ENCODE measurements at regions not wholly inside any gene's neighbourhood (a gene's known extent, or its start where the extent isn't known, plus 50 kb on each side); places are given as distances from the start of the nearest gene placed in this dataset.

- Histone ChIP-seq H3K27me3 (ENCODE audit: control insufficient read depth, insufficient read depth, low read length) (no peaks in the 10 kb centered on the region), H3K4me3 (ENCODE audit: low read depth, low read length) (no peak overlapping the region), H3K27ac (ENCODE audit: low read depth, low read length) (no peak overlapping the region), H3K4me1 (ENCODE audit: control insufficient read depth, insufficient read depth, low read length) (no peaks in the 10 kb centered on the region; the same call in 1 of the 2 replicates), H3K9ac (ENCODE audit: low read length) (no peak overlapping the region), H3K36me3 (ENCODE audit: control insufficient read depth, insufficient read depth, low read length) (no peaks in the 10 kb centered on the region), H3K9me3 (ENCODE audit: control insufficient read depth, insufficient read depth, low read depth, low read length) (no peaks in the 10 kb centered on the region)
Observed at GRCh38 chr13:111555903-111556302, 235.5 kb downstream of the TEX29 start.

GRCh38 chr13:111556496-111556895 is 236.1 kb downstream of the TEX29 start:
- H3K27me3 ChIP-seq (ENCODE audit: control insufficient read depth, insufficient read depth, low read length): no peaks in the 10 kb centered on the region
- H3K4me1 ChIP-seq (ENCODE audit: control insufficient read depth, insufficient read depth, low read length): no peaks in the 10 kb centered on the region; the same call in 1 of the 2 replicates
- no peak overlapping the region for H3K4me3 ChIP-seq (ENCODE audit: low read depth, low read length)
- H3K9me3 ChIP-seq (ENCODE audit: control insufficient read depth, insufficient read depth, low read depth, low read length): no peaks in the 10 kb centered on the region
- no peaks in the 10 kb centered on the region for H3K36me3 ChIP-seq (ENCODE audit: control insufficient read depth, insufficient read depth, low read length)
- no peak overlapping the region for H3K27ac ChIP-seq (ENCODE audit: low read depth, low read length)
- H3K9ac ChIP-seq (ENCODE audit: low read length): no peak overlapping the region

GRCh38 chr13:111557921-111558699 is 237.7 kb downstream of the TEX29 start:
- H3K36me3 ChIP-seq (ENCODE audit: control insufficient read depth, insufficient read depth, low read length): no peaks in the 10 kb centered on the region
- no peaks in the 10 kb centered on the region; the same call in 1 of the 2 replicates for H3K4me1 ChIP-seq (ENCODE audit: control insufficient read depth, insufficient read depth, low read length)
- no peak overlapping the region for H3K9ac ChIP-seq (ENCODE audit: low read length)
- H3K4me3 ChIP-seq (ENCODE audit: low read depth, low read length): no peak overlapping the region
- H3K9me3 ChIP-seq (ENCODE audit: control insufficient read depth, insufficient read depth, low read depth, low read length): no peaks in the 10 kb centered on the region
- no peak overlapping the region for H3K27ac ChIP-seq (ENCODE audit: low read depth, low read length)
- no peaks in the 10 kb centered on the region for H3K27me3 ChIP-seq (ENCODE audit: control insufficient read depth, insufficient read depth, low read length)

- Histone ChIP-seq H3K27me3 (ENCODE audit: control insufficient read depth, insufficient read depth, low read length) (no peaks in the 10 kb centered on the region), H3K9me3 (ENCODE audit: control insufficient read depth, insufficient read depth, low read depth, low read length) (no peaks in the 10 kb centered on the region), H3K4me3 (ENCODE audit: low read depth, low read length) (no peak overlapping the region), H3K27ac (ENCODE audit: low read depth, low read length) (no peak overlapping the region), H3K9ac (ENCODE audit: low read length) (no peak overlapping the region), H3K4me1 (ENCODE audit: control insufficient read depth, insufficient read depth, low read length) (no peaks in the 10 kb centered on the region; the same call in 1 of the 2 replicates), H3K36me3 (ENCODE audit: control insufficient read depth, insufficient read depth, low read length) (no peaks in the 10 kb centered on the region)
Observed at GRCh38 chr13:111558700-111559088, 238.3 kb downstream of the TEX29 start.

GRCh38 chr13:111559612-111560403 is 239.4 kb downstream of the TEX29 start:
- no peaks in the 10 kb centered on the region; the same call in 1 of the 2 replicates for H3K4me1 ChIP-seq (ENCODE audit: control insufficient read depth, insufficient read depth, low read length)
- H3K27me3 ChIP-seq (ENCODE audit: control insufficient read depth, insufficient read depth, low read length): no peaks in the 10 kb centered on the region
- H3K9ac ChIP-seq (ENCODE audit: low read length): no peak overlapping the region
- no peak overlapping the region for H3K4me3 ChIP-seq (ENCODE audit: low read depth, low read length)
- H3K9me3 ChIP-seq (ENCODE audit: control insufficient read depth, insufficient read depth, low read depth, low read length): no peaks in the 10 kb centered on the region
- no peaks in the 10 kb centered on the region for H3K36me3 ChIP-seq (ENCODE audit: control insufficient read depth, insufficient read depth, low read length)
- H3K27ac ChIP-seq (ENCODE audit: low read depth, low read length): no peak overlapping the region

- no peak overlapping the region for H3K9ac ChIP-seq (ENCODE audit: low read length)
- no peaks in the 10 kb centered on the region; the same call in 1 of the 2 replicates for H3K4me1 ChIP-seq (ENCODE audit: control insufficient read depth, insufficient read depth, low read length)
- no peak overlapping the region for H3K27ac ChIP-seq (ENCODE audit: low read depth, low read length)
- no peaks in the 10 kb centered on the region for H3K27me3 ChIP-seq (ENCODE audit: control insufficient read depth, insufficient read depth, low read length)
- H3K9me3 ChIP-seq (ENCODE audit: control insufficient read depth, insufficient read depth, low read depth, low read length): no peaks in the 10 kb centered on the region
- no peaks in the 10 kb centered on the region for H3K36me3 ChIP-seq (ENCODE audit: control insufficient read depth, insufficient read depth, low read length)
- H3K4me3 ChIP-seq (ENCODE audit: low read depth, low read length): no peak overlapping the region
Observed at GRCh38 chr13:111561091-111561781, 240.8 kb downstream of the TEX29 start.

- Histone ChIP-seq H3K4me1 (ENCODE audit: control insufficient read depth, insufficient read depth, low read length) (no peaks in the 10 kb centered on the region; the same call in 1 of the 2 replicates), H3K9me3 (ENCODE audit: control insufficient read depth, insufficient read depth, low read depth, low read length) (no peaks in the 10 kb centered on the region), H3K27me3 (ENCODE audit: control insufficient read depth, insufficient read depth, low read length) (no peaks in the 10 kb centered on the region), H3K9ac (ENCODE audit: low read length) (no peak overlapping the region), H3K36me3 (ENCODE audit: control insufficient read depth, insufficient read depth, low read length) (no peaks in the 10 kb centered on the region), H3K27ac (ENCODE audit: low read depth, low read length) (no peak overlapping the region), H3K4me3 (ENCODE audit: low read depth, low read length) (no peak overlapping the region)
Observed at GRCh38 chr13:111562716-111563115, 242.3 kb downstream of the TEX29 start.

GRCh38 chr13:111564606-111565005 is 244.2 kb downstream of the TEX29 start:
- Histone ChIP-seq H3K27me3 (ENCODE audit: control insufficient read depth, insufficient read depth, low read length) (no peaks in the 10 kb centered on the region), H3K4me3 (ENCODE audit: low read depth, low read length) (no peak overlapping the region), H3K9ac (ENCODE audit: low read length) (no peak overlapping the region), H3K36me3 (ENCODE audit: control insufficient read depth, insufficient read depth, low read length) (no peaks in the 10 kb centered on the region), H3K4me1 (ENCODE audit: control insufficient read depth, insufficient read depth, low read length) (no peaks in the 10 kb centered on the region; the same call in 1 of the 2 replicates), H3K27ac (ENCODE audit: low read depth, low read length) (no peak overlapping the region), H3K9me3 (ENCODE audit: control insufficient read depth, insufficient read depth, low read depth, low read length) (peaks cover 17% of the 10 kb centered on the region)

- Histone ChIP-seq H3K9ac (ENCODE audit: low read length) (no peak overlapping the region), H3K4me3 (ENCODE audit: low read depth, low read length) (no peak overlapping the region), H3K9me3 (ENCODE audit: control insufficient read depth, insufficient read depth, low read depth, low read length) (peaks cover 17% of the 10 kb centered on the region), H3K27me3 (ENCODE audit: control insufficient read depth, insufficient read depth, low read length) (no peaks in the 10 kb centered on the region), H3K4me1 (ENCODE audit: control insufficient read depth, insufficient read depth, low read length) (no peaks in the 10 kb centered on the region), H3K27ac (ENCODE audit: low read depth, low read length) (no peak overlapping the region), H3K36me3 (ENCODE audit: control insufficient read depth, insufficient read depth, low read length) (no peaks in the 10 kb centered on the region)
Observed at GRCh38 chr13:111565400-111565799, 245.0 kb downstream of the TEX29 start.

GRCh38 chr13:111566567-111566966 is 246.1 kb downstream of the TEX29 start:
- no peak overlapping the region for H3K27ac ChIP-seq (ENCODE audit: low read depth, low read length)
- H3K9ac ChIP-seq (ENCODE audit: low read length): no peak overlapping the region
- H3K9me3 ChIP-seq (ENCODE audit: control insufficient read depth, insufficient read depth, low read depth, low read length): peaks cover 17% of the 10 kb centered on the region
- H3K4me3 ChIP-seq (ENCODE audit: low read depth, low read length): no peak overlapping the region
- no peaks in the 10 kb centered on the region for H3K4me1 ChIP-seq (ENCODE audit: control insufficient read depth, insufficient read depth, low read length)
- H3K36me3 ChIP-seq (ENCODE audit: control insufficient read depth, insufficient read depth, low read length): no peaks in the 10 kb centered on the region
- H3K27me3 ChIP-seq (ENCODE audit: control insufficient read depth, insufficient read depth, low read length): no peaks in the 10 kb centered on the region
